Natural killer cell (primary cell): ENCODE measurements at regions not wholly inside any gene's neighbourhood (a gene's known extent, or its start where the extent isn't known, plus 50 kb on each side); places are given as distances from the start of the nearest gene placed in this dataset.

Experiments
- ATAC-seq, 3 donors: fragments of 150-1000 bp in 2 of 3; fragments of 200-7000 bp in 1 of 3; cut with Tn5 transposase; 1 replicate in 1 of 3; 2 replicates in 2 of 3; pipeline ENCODE4 v1.10.0; 2021; ENCODE audit warnings: mild to moderate bottlenecking in 2 of 3, moderate library complexity in 2 of 3
- DNase-seq, 2 donors: peaks; one replicate each; pipeline versions ENCODE4 v3.0.0 to v3.0.0-alpha.2; 2013 to 2021; ENCODE audit warnings: mixed read lengths in 1 of 2
- H3K27ac ChIP-seq: one replicate; pipeline ENCODE4 v1.5.1; 2013; ENCODE audit warnings: mild to moderate bottlenecking, low read length
- H3K27me3 ChIP-seq: one replicate; pipeline ENCODE4 v1.6.1; 2013; ENCODE audit warnings: low read length; ENCODE audit not compliant: control insufficient read depth, insufficient read depth
- H3K36me3 ChIP-seq: one replicate; pipeline ENCODE4 v1.6.1; 2013; ENCODE audit warnings: low read length; ENCODE audit not compliant: control insufficient read depth, insufficient read depth
- H3K4me1 ChIP-seq: one replicate; pipeline ENCODE4 v1.6.1; 2013; ENCODE audit warnings: low read length; ENCODE audit not compliant: control insufficient read depth, insufficient read depth
- H3K4me3 ChIP-seq: one replicate; pipeline ENCODE4 v1.5.1; 2013; ENCODE audit warnings: low read length
- H3K9me3 ChIP-seq: one replicate; pipeline ENCODE4 v1.6.1; 2013; ENCODE audit warnings: low read length; ENCODE audit not compliant: control insufficient read depth, insufficient read depth
- H3K27ac Mint-ChIP-seq, 2 donors: one replicate each; pipeline ENCODE4 v1.8.0; 2022; ENCODE audit warnings: mild to moderate bottlenecking in 2 of 2, mixed read lengths in 2 of 2, moderate library complexity in 1 of 2
- H3K27me3 Mint-ChIP-seq, 2 donors: one replicate each; pipeline ENCODE4 v1.8.0; 2022; ENCODE audit warnings: low read depth in 2 of 2, mixed read lengths in 2 of 2
- H3K36me3 Mint-ChIP-seq: one replicate; pipeline ENCODE4 v1.8.0; 2022; ENCODE audit warnings: mixed read lengths
- H3K4me1 Mint-ChIP-seq, 2 donors: one replicate each; pipeline ENCODE4 v1.8.0; 2022; ENCODE audit warnings: mixed read lengths in 2 of 2
- H3K4me3 Mint-ChIP-seq: one replicate; pipeline ENCODE4 v1.8.0; 2022; ENCODE audit warnings: mild to moderate bottlenecking, moderate library complexity, mixed read lengths
- H3K9me3 Mint-ChIP-seq, 2 donors: one replicate each; pipeline ENCODE4 v1.8.0; 2022; ENCODE audit warnings: mixed read lengths in 2 of 2
- CTCF ChIP-seq: fragments of 200-600 bp; IDR thresholded peaks from one replicate; pipeline ENCODE4 v1.8.0; 2022; ENCODE audit warnings: antibody characterized with exemption
- WGBS: methylation state at CpG from one replicate; pipeline ENCODE4 v1.1.7; 2013; ENCODE audit warnings: missing lambda C conversion rate; ENCODE audit not compliant: insufficient coverage; 5-methylcytosine and 5-hydroxymethylcytosine counted together
- intact Hi-C: fragments of 100-400 bp; cut with micrococcal nuclease; formaldehyde crosslinking; loops from one replicate; pipeline ENCODE4 v1.14.2; 2022

- no peaks in the 10 kb centered on the region for H3K36me3 ChIP-seq
- no peaks in the 10 kb centered on the region for H3K9me3 Mint-ChIP-seq
- H3K27me3 Mint-ChIP-seq, result peaks cover 5 to 6% of the 10 kb centered on the region in 2 donors
- intact Hi-C loops, result no loop called here
- no peak for TF ChIP-seq CTCF
- no peak overlapping the region for H3K4me3 ChIP-seq
- H3K9me3 ChIP-seq, result no peaks in the 10 kb centered on the region
- 75% methylated on average over 1 of the region's 2 CpGs for whole genome bisulfite sequencing
- H3K27ac ChIP-seq, result no peak overlapping the region
- ATAC-seq (no peak), DNase-seq (no peak)
- no peak overlapping the region for H3K4me3 Mint-ChIP-seq
- H3K27ac Mint-ChIP-seq, result no peak overlapping the region
- H3K4me1 Mint-ChIP-seq, result no peaks in the 10 kb centered on the region
- no peaks in the 10 kb centered on the region for H3K27me3 ChIP-seq
- H3K4me1 ChIP-seq, result no peaks in the 10 kb centered on the region
- no peaks in the 10 kb centered on the region for H3K36me3 Mint-ChIP-seq
These were observed 135.7 kb downstream of the MAIP1 start for GRCh38 chr2:200091126-200091525.

GRCh38 chr2:200092235-200092634 lies 136.9 kb downstream of the MAIP1 start:
- Histone ChIP-seq H3K9me3 (no peaks in the 10 kb centered on the region), H3K27ac (no peak overlapping the region), H3K4me3 (no peak overlapping the region), H3K4me1 (no peaks in the 10 kb centered on the region), H3K27me3 (no peaks in the 10 kb centered on the region), H3K36me3 (no peaks in the 10 kb centered on the region)
- intact Hi-C loops, result no loop called here
- no peak for ATAC-seq
- Mint-ChIP-seq H3K36me3 (no peaks in the 10 kb centered on the region), H3K27me3 (peaks cover 5 to 6% of the 10 kb centered on the region in 2 donors), H3K27ac (no peak overlapping the region), H3K9me3 (no peaks in the 10 kb centered on the region), H3K4me3 (no peak overlapping the region), H3K4me1 (no peaks in the 10 kb centered on the region)
- 57% methylated on average over 2 of the region's 2 CpGs for WGBS
- DNase-seq, result no peak
- TF ChIP-seq CTCF, result no peak

- DNase-seq, result no peak
- Histone ChIP-seq H3K4me1 (no peaks in the 10 kb centered on the region), H3K27me3 (no peaks in the 10 kb centered on the region), H3K9me3 (no peaks in the 10 kb centered on the region), H3K36me3 (no peaks in the 10 kb centered on the region), H3K4me3 (no peak overlapping the region), H3K27ac (no peak overlapping the region)
- Mint-ChIP-seq H3K27ac (no peak overlapping the region), H3K4me3 (no peak overlapping the region), H3K4me1 (no peaks in the 10 kb centered on the region), H3K36me3 (no peaks in the 10 kb centered on the region), H3K27me3 (peaks cover 3 to 6% of the 10 kb centered on the region in 2 donors), H3K9me3 (no peaks in the 10 kb centered on the region)
- intact Hi-C loops, result no loop called here
- no peak for ATAC-seq
- TF ChIP-seq CTCF, result no peak
- WGBS, result 85% methylated on average over 3 of the region's 3 CpGs
These were observed 140.1 kb downstream of the MAIP1 start for GRCh38 chr2:200095436-200095835.

GRCh38 chr2:200099256-200099655 lies 143.9 kb downstream of the MAIP1 start:
- no peak overlapping the region for H3K4me3 Mint-ChIP-seq
- WGBS, result 88% methylated on average over 1 of the region's 1 CpG

More at GRCh38 chr2:200099256-200099655, 143.9 kb downstream of the MAIP1 start:
- no peak for DNase-seq
- H3K9me3 Mint-ChIP-seq, result no peaks in the 10 kb centered on the region
- no peaks in the 10 kb centered on the region for H3K4me1 ChIP-seq
- ATAC-seq, result no peak
- no peaks in the 10 kb centered on the region for H3K9me3 ChIP-seq
- no peaks in the 10 kb centered on the region for H3K4me1 Mint-ChIP-seq
- no peak overlapping the region for H3K27ac Mint-ChIP-seq
- H3K36me3 Mint-ChIP-seq, result no peaks in the 10 kb centered on the region
- no peak overlapping the region for H3K4me3 ChIP-seq
- no peaks in the 10 kb centered on the region for H3K27me3 ChIP-seq
- TF ChIP-seq CTCF, result no peak
- intact Hi-C loops, result no loop called here
- no peaks in the 10 kb centered on the region for H3K36me3 ChIP-seq
- H3K27me3 Mint-ChIP-seq, result peaks cover 9 to 14% of the 10 kb centered on the region in 2 donors
- no peak overlapping the region for H3K27ac ChIP-seq
